ENCODE measurements at regions not wholly inside any gene's neighbourhood (a gene's known extent, or its start where the extent isn't known, plus 50 kb on each side); places are given as distances from the start of the nearest gene placed in this dataset.
"Not testable (repeated sequence)": the region's sequence is repeated elsewhere in the genome, so short reads cannot be mapped to it uniquely, and the experiment has no call there.

DNA sequence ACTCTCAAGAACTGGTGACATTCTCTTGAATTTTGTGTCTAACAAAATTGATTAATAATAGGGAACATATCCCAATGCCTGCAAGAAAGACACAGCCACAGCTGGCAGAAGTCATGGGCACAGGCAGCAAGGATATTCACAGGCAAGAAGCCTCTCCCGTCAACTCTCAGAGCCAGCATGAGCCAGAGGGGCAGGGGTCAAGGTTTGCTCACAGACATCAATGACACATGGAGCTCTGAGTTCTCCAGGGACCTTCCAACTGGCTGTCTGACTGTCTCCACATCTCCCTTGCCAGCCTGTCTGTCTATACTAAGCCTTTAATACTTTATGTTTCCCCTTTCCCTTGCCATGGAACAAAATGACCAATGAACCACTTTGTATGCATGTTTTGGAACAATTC, 101.5 kb upstream of the RAB4A start:
- Mint-ChIP-seq H3K27ac (no peak overlapping the region), H3K4me3 (no peak overlapping the region), H3K36me3 (ENCODE audit: low read depth) (no peaks in the 10 kb centered on the region), H3K27me3 (ENCODE audit: insufficient read depth) (peaks cover 13% of the 10 kb centered on the region), H3K9me3 (peaks cover 8% of the 10 kb centered on the region), H3K4me1 (ENCODE audit: low read depth) (no peaks in the 10 kb centered on the region)
- DNase-seq = no peak
- no peak for TF ChIP-seq CTCF (IDR thresholded peaks at IDR 0.05)

DNA sequence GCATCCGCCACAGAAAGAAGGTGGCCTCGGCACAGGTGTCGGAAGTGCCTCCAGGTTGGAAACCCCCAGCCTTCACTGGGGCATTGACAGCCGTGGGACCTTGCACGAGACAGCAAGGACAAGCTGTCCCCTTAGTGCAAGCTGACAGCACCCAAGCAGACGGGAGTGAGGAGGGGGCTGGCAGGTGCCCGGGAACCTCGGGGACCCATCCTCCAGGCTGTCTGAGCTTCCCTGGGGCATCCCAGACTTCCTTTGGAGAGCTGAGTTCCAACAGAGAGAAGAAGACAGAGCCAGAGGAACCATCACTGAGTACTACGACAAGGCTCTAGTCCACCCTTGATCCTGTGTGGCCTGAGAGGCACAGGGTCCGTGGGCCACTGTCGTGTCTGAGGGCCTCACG, 100.6 kb upstream of the RAB4A start:
- no peak overlapping the region for H3K27ac Mint-ChIP-seq
- H3K9me3 Mint-ChIP-seq = peaks cover 11% of the 10 kb centered on the region
- no peaks in the 10 kb centered on the region for H3K36me3 Mint-ChIP-seq (ENCODE audit: low read depth)
- H3K4me1 Mint-ChIP-seq (ENCODE audit: low read depth) = no peaks in the 10 kb centered on the region
- no peak for DNase-seq
- peaks cover 13% of the 10 kb centered on the region for H3K27me3 Mint-ChIP-seq (ENCODE audit: insufficient read depth)
- H3K4me3 Mint-ChIP-seq = no peak overlapping the region
- TF ChIP-seq CTCF (IDR thresholded peaks at IDR 0.05) = no peak

DNA sequence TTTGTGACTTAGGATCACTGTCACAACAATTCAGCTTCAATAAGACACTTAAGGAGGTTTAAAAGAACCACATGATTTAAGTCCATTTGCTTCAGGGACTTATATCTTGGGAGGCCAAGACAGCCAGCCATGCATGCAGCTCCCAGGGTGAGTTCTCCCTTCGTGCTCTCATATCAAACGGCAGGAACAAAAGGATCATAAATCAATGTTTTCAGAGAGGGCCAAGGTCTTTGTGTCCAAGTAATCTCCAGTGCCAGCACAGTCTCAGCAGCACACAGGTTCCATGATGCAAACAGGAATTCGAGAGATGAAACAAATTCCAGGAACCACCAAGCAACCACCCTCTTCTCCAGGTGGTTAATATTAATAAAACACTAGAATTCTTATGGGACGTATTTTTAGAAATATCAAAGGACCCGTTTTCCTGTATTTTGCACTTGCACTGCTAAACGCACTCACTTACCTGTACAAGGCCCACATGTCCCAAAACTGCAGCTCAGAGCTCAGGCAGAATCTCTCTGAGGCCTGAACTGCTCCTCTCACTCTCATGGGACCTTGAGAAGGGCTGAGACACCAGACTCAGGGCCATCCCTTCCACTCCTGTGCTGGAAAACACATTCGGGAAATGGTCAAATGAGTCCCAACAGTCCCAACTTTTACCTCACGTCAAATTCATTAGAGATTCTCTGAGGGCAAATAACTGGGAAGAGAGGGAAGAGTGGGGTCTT, 100.0 kb upstream of the RAB4A start:
- H3K9me3 Mint-ChIP-seq = peaks cover 11% of the 10 kb centered on the region
- H3K4me3 Mint-ChIP-seq = no peak overlapping the region
- H3K27me3 Mint-ChIP-seq (ENCODE audit: insufficient read depth) = peaks cover 13% of the 10 kb centered on the region
- no peak for DNase-seq
- H3K36me3 Mint-ChIP-seq (ENCODE audit: low read depth) = no peaks in the 10 kb centered on the region
- no peaks in the 10 kb centered on the region for H3K4me1 Mint-ChIP-seq (ENCODE audit: low read depth)
- TF ChIP-seq CTCF (IDR thresholded peaks at IDR 0.05) = no peak
- H3K27ac Mint-ChIP-seq = no peak overlapping the region

- DNase-seq = no peak
- H3K27ac Mint-ChIP-seq = no peak overlapping the region
- TF ChIP-seq CTCF (IDR thresholded peaks at IDR 0.05) = no peak
- no peak overlapping the region for H3K4me3 Mint-ChIP-seq
- H3K4me1 Mint-ChIP-seq (ENCODE audit: low read depth) = no peaks in the 10 kb centered on the region
- peaks cover 9% of the 10 kb centered on the region for H3K27me3 Mint-ChIP-seq (ENCODE audit: insufficient read depth)
- no peaks in the 10 kb centered on the region for H3K36me3 Mint-ChIP-seq (ENCODE audit: low read depth)
- H3K9me3 Mint-ChIP-seq = peaks cover 9% of the 10 kb centered on the region
These were observed 99.0 kb upstream of the RAB4A start for GRCh38 chr1:229171934-229172333.

DNA sequence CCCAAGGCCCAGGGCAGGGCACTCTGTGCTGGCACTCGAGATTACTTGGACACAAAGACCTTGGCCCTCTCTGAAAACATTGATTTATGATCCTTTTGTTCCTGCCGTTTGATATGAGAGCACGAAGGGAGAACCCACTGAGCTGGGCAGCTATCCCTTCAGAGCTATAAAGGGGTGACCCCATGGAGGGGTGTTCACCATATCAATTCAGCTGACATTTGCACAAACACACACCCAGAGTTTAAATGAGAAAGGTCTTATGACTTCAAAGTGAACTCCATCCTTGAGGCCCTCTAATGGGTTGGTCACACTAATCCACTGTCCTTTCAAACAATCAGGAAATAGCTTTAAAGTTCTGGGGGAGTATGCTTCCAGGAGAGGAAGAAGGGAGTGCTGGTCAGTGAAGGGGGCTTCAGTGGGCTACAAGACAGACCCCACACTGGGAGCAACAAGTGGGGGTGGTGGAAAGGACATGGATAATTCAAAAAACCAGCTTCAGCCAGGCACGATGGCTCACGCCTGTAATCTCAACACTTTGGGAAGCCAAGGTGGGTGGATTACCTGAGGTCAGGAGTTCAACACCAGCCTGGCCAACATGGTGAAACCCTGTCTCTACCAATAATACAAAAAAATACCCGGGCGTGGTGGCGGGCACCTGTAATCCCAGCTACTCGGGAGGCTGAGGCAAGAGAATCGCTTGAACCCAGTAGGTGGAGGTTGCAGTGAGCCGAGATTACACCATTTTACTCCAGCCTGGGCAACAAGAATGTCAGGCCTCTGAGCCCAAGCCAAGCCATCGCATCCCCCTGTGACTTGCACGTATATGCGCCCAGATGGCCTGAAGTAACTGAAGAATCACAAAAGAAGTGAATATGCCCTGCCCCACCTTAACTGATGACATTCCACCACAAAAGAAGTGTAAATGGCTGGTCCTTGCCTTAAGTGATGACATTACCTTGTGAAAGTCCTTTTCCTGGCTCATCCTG, 97.1 kb upstream of the RAB4A start:
- H3K36me3 Mint-ChIP-seq (ENCODE audit: low read depth); H3K27me3 Mint-ChIP-seq (ENCODE audit: insufficient read depth); DNase-seq; H3K4me1 Mint-ChIP-seq (ENCODE audit: low read depth); H3K27ac Mint-ChIP-seq; H3K4me3 Mint-ChIP-seq; H3K9me3 Mint-ChIP-seq: not testable (repeated sequence)

DNA sequence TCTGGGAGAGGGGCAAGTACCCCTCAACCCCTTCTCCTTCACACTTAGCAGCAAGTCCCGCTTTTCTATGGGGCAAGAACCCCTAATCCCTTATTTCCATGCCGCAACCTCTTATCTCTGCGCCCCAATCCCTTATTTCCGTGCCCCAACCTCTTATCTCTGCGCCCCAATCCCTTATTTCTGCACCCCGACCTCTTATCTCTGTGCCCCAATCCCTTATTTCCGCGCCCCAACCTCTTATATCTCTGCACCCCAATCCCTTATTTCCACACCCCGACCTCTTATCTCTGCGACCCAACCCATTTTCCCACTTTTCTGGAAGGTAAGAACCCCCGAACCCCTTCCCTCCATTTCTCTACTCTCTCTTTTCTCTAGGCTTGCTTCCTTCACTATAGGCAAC, 95.6 kb upstream of the RAB4A start:
- not testable (repeated sequence) for H3K36me3 Mint-ChIP-seq (ENCODE audit: low read depth); H3K27ac Mint-ChIP-seq; H3K9me3 Mint-ChIP-seq; H3K4me1 Mint-ChIP-seq (ENCODE audit: low read depth); DNase-seq; H3K4me3 Mint-ChIP-seq; H3K27me3 Mint-ChIP-seq (ENCODE audit: insufficient read depth)

DNA sequence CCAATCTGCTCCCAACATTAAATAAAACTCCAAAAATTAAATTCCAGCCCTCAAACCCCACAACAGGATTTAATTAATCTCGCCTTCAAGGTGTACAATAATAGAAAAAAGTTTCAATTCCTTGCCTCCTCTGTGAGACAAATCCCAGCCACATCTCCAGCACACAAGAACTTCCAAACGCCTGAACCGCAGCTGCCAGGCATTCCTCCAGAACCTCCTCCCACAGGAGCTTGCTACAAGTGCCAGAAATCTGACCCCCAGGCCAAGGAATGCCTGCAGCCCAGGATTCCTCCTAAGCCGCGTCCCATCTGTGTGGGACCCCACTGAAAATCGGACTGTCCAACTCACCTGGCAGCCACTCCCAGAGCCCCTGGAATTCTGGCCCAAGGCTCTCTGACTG, 94.5 kb upstream of the RAB4A start:
- H3K36me3 Mint-ChIP-seq (ENCODE audit: low read depth); DNase-seq; H3K4me3 Mint-ChIP-seq; H3K27ac Mint-ChIP-seq; H3K9me3 Mint-ChIP-seq; H3K4me1 Mint-ChIP-seq (ENCODE audit: low read depth); H3K27me3 Mint-ChIP-seq (ENCODE audit: insufficient read depth): not testable (repeated sequence)

Measured in HFFc6 (cell line).